Chondrocyte (in vitro differentiated cells): ENCODE measurements at regions not wholly inside any gene's neighbourhood (a gene's known extent, or its start where the extent isn't known, plus 50 kb on each side); places are given as distances from the start of the nearest gene placed in this dataset.
"Not testable (repeated sequence)": the region's sequence is repeated elsewhere in the genome, so short reads cannot be mapped to it uniquely, and the experiment has no call there.

Source experiments
- DNase-seq: peaks from one replicate; pipeline ENCODE4 v3.0.0; 2021; ENCODE audit warnings: mixed read lengths, low spot score
- H3K27ac Mint-ChIP-seq: one replicate; pipeline ENCODE4 v1.8.0; 2021; ENCODE audit warnings: mild to moderate bottlenecking, moderate library complexity, mixed read lengths; ENCODE audit not compliant: unreplicated experiment
- H3K27me3 Mint-ChIP-seq: 2 replicates; pipeline ENCODE4 v1.8.0; 2021; ENCODE audit warnings: low read depth, mixed read lengths
- H3K36me3 Mint-ChIP-seq: 2 replicates; pipeline ENCODE4 v1.8.0; 2021; ENCODE audit warnings: low read depth, mixed read lengths
- H3K4me1 Mint-ChIP-seq: 2 replicates; pipeline ENCODE4 v1.8.0; 2021; ENCODE audit warnings: low read depth, mild to moderate bottlenecking, mixed read lengths
- H3K4me3 Mint-ChIP-seq: one replicate; pipeline ENCODE4 v1.8.0; 2021; ENCODE audit warnings: mild to moderate bottlenecking, moderate library complexity, mixed read lengths; ENCODE audit not compliant: unreplicated experiment
- H3K9me3 Mint-ChIP-seq: 2 replicates; pipeline ENCODE4 v1.8.0; 2021; ENCODE audit warnings: low read depth, mixed read lengths
- TF ChIP-seq, protein P1 (sequence below): fragments of 200-600 bp; sonication (generic); IDR thresholded peaks from 2 replicates; pipeline ENCODE4 v1.5.0; 2021; ENCODE audit warnings: antibody characterized with exemption, mild to moderate bottlenecking, moderate library complexity

DNA sequence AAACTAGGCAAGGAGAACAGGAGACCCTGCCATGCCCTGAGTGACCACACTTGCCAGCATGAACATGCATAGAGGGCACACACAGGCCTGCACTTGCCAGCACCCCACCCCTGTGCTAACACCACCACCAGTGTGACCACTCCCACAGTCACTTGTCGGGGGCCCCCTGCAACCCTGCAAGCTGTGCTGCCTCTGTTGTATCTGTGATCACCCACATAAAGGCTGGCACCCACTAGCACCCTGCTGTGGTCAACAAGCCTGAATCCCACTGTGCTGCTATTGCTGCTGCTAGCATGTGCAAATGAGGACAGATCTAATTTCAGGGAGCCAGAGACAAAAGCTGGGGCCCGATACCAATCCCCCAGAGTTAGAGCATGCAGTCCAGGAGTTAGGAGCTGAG lies 217.7 kb downstream of the GIPC2 start:
- TF ChIP-seq, protein P1, sequence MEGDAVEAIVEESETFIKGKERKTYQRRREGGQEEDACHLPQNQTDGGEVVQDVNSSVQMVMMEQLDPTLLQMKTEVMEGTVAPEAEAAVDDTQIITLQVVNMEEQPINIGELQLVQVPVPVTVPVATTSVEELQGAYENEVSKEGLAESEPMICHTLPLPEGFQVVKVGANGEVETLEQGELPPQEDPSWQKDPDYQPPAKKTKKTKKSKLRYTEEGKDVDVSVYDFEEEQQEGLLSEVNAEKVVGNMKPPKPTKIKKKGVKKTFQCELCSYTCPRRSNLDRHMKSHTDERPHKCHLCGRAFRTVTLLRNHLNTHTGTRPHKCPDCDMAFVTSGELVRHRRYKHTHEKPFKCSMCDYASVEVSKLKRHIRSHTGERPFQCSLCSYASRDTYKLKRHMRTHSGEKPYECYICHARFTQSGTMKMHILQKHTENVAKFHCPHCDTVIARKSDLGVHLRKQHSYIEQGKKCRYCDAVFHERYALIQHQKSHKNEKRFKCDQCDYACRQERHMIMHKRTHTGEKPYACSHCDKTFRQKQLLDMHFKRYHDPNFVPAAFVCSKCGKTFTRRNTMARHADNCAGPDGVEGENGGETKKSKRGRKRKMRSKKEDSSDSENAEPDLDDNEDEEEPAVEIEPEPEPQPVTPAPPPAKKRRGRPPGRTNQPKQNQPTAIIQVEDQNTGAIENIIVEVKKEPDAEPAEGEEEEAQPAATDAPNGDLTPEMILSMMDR: no peak
- peaks cover 20% of the 10 kb centered on the region for H3K9me3 Mint-ChIP-seq
- H3K27ac Mint-ChIP-seq: no peak overlapping the region
- peaks cover 5% of the 10 kb centered on the region for H3K36me3 Mint-ChIP-seq
- no peak for DNase-seq
- H3K4me1 Mint-ChIP-seq: no peaks in the 10 kb centered on the region
- H3K27me3 Mint-ChIP-seq: peaks cover 41% of the 10 kb centered on the region
- H3K4me3 Mint-ChIP-seq: no peak overlapping the region

DNA sequence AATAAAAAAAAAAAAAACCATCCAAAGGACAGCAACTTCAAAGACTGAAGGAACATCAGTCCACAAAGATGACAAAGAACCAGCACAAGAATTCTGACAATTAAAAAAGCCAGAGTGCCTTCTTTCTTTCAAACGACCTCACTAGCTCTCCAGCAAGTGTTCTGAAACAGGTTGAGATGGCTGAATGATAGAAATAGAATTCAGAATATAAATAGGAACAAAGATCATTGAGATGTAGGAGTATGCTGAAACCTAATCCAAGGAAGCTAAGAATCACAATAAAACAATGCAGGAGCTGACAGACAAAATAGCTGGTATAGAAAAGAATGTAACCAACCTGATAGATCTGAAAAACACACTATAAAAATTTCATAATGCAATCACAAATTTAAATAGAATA lies 218.2 kb downstream of the GIPC2 start:
- H3K36me3 Mint-ChIP-seq: peaks cover 5% of the 10 kb centered on the region
- TF ChIP-seq, protein P1: no peak
- H3K4me1 Mint-ChIP-seq: no peaks in the 10 kb centered on the region
- no peak overlapping the region for H3K27ac Mint-ChIP-seq
- H3K9me3 Mint-ChIP-seq: peaks cover 18% of the 10 kb centered on the region
- peaks cover 45% of the 10 kb centered on the region for H3K27me3 Mint-ChIP-seq
- no peak overlapping the region for H3K4me3 Mint-ChIP-seq
- DNase-seq: no peak

DNA sequence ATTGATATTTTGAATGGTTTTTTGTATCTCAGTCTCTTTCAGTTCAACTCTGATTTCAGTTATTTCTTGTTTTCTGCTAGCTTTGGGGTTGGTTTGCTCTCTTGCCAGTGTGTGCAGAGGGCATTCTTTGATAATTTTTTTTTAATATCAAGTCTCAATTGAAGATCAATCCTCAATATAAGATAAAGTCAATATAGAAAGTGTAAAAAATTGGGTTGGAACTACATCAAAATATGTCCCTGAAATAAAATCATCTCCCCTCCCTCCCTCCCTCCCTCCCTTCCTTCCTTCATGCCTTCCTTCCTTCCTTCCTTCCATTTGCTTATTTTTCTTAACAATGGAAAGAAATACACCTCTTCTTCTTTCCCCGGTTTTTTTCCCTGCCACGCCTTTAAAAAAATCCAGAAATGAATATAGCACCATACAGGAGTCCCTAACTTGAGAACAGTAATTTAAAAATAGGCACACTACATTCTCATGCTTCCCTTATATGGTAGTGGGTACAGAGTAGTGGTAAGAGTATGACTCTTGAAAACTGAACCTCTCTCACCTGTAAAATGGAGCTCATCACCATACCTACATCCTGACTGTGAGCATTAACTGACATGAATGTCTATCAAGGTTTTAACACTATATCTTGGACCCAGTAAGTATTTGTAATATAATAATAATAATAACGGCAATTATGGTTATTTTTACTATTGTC lies 221.9 kb downstream of the GIPC2 start:
- H3K27me3 Mint-ChIP-seq: peaks cover 22% of the 10 kb centered on the region
- peaks cover 6% of the 10 kb centered on the region for H3K9me3 Mint-ChIP-seq
- no peaks in the 10 kb centered on the region for H3K4me1 Mint-ChIP-seq
- DNase-seq: no peak
- H3K36me3 Mint-ChIP-seq: no peaks in the 10 kb centered on the region
- TF ChIP-seq, protein P1: no peak
- H3K27ac Mint-ChIP-seq: no peak overlapping the region
- H3K4me3 Mint-ChIP-seq: no peak overlapping the region

DNA sequence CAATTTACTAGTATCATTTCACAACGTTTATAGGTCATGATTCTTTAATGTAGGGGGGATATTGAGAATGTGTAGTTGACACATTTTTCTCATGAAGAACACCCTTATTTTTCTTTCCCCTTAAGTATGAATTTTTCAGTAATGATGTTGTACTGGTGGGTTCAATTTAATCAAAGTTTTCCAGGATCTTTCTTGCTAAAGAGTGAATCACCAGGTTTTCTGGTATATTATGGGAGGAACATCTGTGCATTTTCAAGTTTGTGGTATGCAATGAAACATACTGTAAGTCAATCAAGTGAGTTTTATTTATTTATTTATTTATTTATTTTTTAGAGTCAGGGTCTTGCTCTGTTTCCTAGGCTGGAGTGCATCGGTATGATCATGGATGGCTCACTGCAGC lies 221.2 kb upstream of the PTGFR start:
- peaks cover 15% of the 10 kb centered on the region for H3K27me3 Mint-ChIP-seq
- H3K36me3 Mint-ChIP-seq: no peaks in the 10 kb centered on the region
- H3K4me1 Mint-ChIP-seq: no peaks in the 10 kb centered on the region
- H3K4me3 Mint-ChIP-seq: no peak overlapping the region
- no peak for DNase-seq
- TF ChIP-seq, protein P1: no peak
- no peak overlapping the region for H3K27ac Mint-ChIP-seq
- peaks cover 8% of the 10 kb centered on the region for H3K9me3 Mint-ChIP-seq

DNA sequence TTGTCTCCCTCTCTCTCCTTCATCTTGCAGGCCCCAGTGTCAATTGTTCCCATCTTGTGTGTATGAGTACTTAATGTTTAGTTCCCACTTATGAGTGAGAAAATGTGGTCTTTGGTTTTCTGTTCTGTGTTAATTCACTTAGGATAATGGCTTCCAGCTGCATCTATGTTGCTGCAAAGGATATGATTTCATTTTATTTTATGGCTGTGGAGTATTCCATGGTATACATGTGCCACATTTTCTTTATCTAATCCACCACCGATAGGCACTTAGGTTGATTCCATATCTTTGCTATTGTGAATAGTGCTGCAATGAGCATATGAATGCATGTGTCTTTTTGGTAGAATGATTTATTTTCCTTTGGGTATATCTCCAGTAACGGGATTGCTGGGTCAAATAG lies 219.4 kb upstream of the PTGFR start:
- Mint-ChIP-seq H3K27me3 (peaks cover 15% of the 10 kb centered on the region), H3K4me1 (peaks cover 15% of the 10 kb centered on the region)
- H3K9me3 Mint-ChIP-seq, H3K27ac Mint-ChIP-seq, H3K36me3 Mint-ChIP-seq, H3K4me3 Mint-ChIP-seq, DNase-seq: not testable (repeated sequence)

DNA sequence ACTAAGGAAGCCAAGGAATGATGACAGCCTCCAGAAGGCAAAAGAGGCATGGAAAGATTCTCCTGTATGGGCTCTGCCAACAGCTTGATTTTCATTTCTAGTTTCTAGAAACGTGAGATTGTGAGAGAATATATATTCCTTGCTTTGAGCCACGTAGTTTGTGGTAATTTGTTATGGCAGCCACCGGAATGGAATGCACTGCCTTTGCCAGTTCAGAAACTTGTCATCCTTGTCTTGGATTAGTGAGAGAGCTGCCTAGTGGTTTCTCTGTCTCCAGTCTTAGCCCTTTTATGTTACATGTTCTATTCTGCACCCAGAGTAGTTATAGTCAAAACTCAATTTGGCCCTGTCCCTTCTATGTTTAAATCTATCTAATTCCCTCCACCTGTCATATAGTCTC lies 216.0 kb upstream of the PTGFR start:
- Mint-ChIP-seq H3K4me1 (peaks cover 18% of the 10 kb centered on the region), H3K27ac (no peak overlapping the region), H3K27me3 (peaks cover 7% of the 10 kb centered on the region), H3K9me3 (peaks cover 3% of the 10 kb centered on the region), H3K36me3 (no peaks in the 10 kb centered on the region), H3K4me3 (no peak overlapping the region)
- TF ChIP-seq, protein P1: no peak
- DNase-seq: no peak
